Stimulated activated CD8-positive, alpha-beta memory T cell treated with anti-CD3 and anti-CD28 coated beads, Interleukin-2, amount 100 ng/mL, for 48 hours (primary cell): ENCODE measurements at regions not wholly inside any gene's neighbourhood (a gene's known extent, or its start where the extent isn't known, plus 50 kb on each side); places are given as distances from the start of the nearest gene placed in this dataset.

Experiments used
- DNase-seq, 2 donors: peaks; one replicate each; pipeline ENCODE4 v3.0.0-alpha.2; 2020; ENCODE audit warnings: low read depth in 2 of 2

DNA sequence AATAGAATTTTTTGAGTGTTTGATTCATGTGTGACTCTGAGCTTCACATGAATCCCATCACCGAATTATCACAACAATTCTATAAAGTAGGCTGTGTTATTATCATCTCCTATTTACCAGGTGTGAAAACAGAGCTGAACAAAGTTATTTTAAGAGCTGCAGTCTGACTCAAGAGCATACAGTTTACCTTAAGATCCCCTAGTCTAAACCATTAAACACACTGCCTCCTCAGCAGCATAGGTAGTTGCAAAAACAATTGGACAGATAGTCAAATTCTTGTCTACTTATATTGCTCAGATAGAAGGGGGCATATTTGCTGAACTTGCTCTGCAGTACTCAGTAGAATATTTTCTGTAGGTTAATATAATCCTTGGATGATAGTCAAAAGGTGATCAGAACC is 219.8 kb upstream of the ATP2B1 start:
- DNase-seq, result no peak

DNA sequence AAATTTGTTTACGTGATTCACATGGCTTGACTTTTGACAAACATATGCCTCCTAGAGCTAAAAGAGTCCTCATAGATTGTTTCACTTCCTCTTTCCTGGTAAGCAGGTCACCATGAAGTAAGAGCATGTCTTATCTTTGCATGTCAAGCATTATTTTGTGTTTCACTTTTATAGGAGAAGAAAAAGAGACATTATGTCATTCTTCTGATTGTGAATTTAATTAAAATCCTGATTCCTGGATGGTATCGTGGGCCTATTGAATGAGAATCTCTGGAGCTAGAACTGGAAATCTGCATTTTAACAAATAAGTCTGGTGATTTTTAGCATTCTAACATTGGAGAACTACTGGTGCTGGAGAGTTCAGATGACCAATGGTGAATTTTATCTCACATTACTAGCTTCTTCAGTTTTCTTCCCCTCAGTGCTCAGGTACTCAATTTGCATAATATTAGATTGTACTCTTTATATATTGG is 218.6 kb upstream of the ATP2B1 start:
- DNase-seq, result no peak

DNA sequence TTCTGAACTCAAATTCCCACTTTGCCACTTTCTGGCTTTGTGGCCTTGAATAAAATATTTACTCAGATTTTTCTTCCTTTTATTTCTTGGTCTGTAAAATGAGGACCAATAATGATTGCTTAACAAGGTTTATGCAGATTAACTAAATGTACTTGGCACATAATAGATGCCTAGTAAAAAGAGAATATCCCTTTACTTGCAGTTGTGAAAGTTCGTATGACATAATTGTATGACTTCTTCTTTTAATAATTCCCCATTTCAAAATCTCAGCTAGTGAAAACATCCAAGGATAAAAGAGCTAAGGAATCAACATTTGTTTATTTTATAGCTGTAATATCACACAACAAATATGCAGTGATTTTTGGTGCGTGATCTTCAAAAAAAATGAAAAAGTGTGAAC is 215.6 kb upstream of the ATP2B1 start:
- no peak for DNase-seq

DNA sequence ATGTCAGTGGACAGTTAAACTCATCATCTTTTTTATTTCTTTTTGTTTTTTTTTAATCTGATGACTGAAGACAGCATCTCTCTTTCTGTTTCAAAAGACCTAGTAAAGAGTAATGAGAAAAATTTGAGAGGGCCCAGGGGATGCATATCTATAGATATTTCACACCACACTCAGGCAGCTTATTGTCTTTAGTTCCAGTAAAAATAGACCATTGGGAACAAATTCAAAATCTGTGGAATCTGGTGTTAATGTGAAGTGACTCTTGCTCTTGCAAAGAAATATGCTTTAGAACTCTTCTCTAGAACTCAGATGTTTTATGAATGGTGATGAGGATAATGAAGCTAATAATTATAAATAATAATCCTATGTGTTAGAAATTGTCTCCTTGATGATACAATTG is 214.5 kb upstream of the ATP2B1 start:
- DNase-seq, result no peak

DNA sequence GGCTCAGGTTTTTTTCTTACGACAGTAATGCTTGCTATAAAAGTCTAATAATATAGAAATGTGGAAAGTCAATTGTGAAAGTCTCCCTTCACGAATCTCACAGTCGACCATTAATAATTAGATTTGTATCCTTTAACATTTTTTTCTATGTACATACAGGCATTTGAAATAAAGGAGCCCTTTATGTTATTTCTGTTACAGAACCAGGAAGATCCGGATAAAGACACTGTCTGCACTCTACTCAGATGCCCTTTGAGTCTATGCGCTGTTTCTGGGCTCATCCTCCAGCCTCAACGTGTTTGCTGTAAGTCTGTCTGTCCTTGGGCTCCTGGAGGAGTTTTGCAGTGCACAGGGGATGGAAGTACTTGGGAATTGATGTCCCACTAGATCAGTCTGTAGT is 212.2 kb upstream of the ATP2B1 start:
- no peak for DNase-seq

DNA sequence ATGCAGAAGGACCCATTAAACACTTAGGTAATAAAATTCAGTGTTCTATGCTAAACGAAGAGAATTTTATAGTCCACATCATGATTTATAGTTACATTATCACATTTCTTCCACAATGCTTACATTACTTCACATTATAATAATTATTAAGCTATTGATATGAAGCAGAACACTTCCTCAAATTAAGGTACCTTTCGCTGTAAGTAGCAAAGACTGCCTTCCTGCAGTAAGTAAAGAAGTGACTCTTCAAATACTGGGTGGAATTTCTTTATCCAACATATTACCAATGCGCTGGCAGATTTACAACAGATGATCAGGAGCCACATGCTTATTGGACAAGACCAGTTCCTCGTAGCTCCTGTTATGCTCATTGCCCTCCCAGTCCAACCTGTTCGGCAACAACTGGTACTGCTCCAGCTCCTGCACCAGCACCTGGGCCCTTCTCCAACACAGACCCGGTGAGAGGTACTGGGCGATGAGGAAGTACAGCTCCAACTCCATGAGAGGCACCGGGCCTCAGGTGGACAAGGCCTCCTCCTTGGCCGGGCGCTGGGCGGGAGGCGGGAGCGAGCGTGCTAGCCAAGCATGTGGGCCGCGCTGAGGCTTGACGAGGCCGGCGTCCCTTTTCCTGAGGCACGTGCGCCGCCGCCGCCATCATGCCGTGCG is 210.7 kb upstream of the ATP2B1 start:
- DNase-seq, result no peak

DNA sequence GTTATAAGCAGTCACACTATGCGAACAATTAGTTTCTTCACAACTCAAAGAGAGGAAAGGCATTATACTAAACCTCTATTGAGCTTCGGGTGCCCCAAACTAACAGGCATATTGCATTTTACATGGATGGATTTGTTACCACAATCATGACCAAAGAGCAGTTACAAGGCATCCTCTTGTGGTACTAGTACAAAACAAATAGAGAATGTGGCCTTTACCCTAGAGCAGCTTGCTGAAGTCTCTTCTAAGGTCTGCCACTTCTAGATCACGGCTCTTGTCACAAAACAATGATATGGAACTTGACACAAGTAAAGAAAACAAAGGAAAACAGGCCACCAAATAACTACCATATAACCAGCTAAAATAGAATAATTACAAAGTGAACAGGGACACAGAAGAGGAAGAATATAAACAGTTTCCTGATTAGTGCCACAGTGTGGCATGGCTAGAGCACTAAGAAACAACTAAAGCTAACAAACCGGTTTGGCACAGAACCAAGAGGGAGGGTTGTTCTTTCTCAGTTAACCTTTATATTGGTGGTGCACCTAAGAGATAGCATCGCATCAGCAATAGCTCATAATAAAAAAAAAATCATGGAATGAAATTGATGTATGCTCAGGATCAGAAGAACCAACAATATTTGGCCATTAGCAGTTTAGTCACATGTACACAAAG is 209.7 kb upstream of the ATP2B1 start:
- DNase-seq, result no peak

DNA sequence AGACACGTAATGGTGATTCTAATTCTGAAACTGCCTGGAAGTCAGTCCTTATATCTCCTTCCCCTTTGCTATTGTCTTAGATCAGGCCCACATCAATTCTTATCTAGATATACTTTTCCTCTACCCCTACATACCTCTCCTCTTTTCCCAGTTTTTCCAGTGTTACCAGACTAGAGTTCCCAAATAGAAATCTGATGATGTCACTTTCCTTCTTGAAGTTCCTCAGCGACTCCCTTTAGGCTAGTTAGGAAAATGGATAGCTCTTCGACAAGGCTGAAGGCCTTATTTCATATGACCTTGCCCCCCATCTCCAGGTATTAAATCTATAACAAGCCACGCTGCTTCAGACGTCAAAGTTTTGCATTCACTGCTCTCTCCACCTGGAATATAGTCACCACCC is 201.1 kb upstream of the ATP2B1 start:
- no peak for DNase-seq

DNA sequence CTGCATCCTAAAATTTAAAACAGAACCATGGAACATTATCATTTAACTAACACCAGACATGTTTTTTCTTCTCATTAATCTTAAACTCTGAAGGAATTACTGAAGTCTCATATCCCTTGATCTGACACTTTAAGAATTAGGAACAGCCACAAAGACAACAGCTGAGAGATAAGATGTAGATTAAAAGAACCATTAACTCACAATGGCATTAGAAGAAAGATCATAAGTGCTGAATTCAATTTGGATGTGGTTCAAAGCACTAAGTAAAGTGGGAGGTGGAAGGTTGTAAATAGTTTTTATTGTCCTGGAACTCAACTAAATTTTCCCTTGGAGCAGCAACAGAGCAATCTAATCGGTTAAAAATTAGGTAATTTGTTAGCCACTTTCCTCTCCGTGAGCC is 199.0 kb upstream of the ATP2B1 start:
- DNase-seq, result no peak

DNA sequence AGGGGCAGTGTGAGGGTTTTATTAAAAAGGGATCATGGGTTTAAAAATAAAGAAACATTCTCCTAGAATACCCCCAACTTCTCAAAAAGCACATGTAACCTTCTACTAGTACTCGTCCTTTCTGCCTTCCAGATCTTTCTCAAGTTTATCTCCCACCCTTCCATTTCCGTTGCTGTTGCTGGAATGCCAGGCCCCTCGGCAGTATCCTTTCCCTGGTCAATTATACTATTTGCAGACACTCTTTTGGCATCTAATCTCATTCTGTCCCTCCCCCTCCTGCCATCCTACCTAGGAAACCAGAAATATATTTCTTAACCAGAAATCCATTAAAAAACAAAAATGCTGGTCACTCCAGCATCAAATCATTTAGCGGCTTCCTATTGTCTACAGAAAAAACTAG is 198.2 kb upstream of the ATP2B1 start:
- DNase-seq, result no peak

DNA sequence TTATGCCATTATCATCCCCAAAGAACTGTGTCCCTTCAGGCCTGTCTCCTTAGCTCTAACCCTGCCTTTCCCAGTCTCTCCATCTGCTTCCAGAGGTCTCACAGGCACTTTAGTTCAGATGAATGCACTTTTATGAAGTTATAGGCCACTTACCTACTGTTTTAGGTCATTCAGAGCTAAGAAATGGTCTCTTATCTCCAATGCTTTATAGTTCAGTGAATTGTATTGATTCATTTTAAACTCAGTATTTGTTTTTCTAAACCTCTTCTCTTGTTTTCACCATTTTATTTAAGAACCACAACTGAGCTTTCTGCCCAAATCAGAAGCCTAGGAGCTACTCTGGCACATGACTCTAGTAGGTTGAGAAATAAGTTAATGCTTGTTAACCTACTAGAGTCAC is 197.5 kb upstream of the ATP2B1 start:
- DNase-seq, result no peak

DNA sequence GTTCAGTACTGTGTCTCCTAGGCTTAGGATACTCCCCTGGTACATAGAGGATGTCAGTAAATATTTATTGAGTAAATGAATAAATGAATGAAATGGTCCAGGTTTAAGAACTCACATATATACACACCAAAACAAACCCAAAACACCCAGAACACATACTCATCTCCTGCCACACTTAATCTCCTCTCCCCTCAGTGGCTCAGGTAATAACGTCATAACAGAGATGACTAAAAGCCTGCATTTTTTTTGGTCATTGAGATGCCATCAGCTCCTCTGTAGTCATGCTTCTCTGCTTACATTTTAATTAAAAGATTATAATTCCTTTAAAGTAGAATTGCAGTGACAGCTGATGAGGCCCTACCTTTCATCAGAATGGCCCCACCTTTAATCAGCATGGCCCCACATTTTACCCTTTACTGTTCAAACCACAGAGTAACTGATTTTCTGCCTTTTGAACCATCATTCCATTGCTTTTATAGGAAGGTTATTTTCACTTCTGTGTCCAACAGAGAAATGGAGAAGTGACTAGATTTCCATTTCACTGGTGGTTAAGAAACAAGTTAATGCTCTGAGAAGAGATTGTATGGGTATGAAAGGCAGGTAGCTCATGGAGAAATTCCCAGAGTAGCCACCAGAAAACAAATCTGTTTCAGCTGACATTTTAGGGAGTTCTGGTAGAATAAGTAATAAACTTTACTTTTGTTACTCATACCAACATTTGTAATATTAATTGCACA is 193.4 kb upstream of the ATP2B1 start:
- no peak for DNase-seq

DNA sequence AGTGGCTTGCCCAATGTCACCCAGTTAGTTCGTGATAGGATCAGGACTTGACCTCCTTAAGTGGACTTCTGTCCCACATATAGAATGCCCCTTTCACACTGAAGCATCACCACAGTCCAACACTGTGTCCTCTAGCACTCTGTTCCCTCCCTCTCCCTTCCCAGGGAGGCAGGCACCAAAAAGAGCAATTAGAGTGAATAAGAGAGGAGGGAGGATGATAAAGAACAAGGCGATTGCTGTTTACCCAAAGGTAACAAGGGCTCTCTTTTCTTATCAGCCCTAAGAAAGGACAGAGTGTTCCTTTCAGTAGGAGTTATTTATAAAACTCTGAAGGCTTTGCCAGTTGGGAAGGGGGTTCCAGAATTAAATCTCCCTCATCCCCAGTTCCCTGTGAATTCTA is 192.7 kb upstream of the ATP2B1 start:
- no peak for DNase-seq

DNA sequence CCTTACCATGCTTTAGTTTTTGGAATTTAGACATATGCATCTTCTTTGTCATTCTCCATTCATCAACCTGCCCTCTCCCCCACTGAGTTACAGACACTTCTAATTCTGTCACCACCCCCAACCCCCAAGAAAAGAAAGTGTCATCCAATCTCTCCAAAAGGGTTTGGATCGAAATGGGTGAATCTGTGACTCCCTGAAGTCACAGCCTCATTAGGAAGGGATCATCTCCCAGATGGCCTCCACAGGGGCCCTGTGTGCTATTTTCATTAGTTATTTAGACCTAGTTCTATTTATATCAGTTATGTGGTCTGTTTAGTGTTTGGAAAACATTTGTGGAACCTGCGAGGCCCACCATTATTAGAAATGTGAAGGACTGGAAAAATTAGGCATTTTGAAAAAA is 191.0 kb upstream of the ATP2B1 start:
- no peak for DNase-seq

DNA sequence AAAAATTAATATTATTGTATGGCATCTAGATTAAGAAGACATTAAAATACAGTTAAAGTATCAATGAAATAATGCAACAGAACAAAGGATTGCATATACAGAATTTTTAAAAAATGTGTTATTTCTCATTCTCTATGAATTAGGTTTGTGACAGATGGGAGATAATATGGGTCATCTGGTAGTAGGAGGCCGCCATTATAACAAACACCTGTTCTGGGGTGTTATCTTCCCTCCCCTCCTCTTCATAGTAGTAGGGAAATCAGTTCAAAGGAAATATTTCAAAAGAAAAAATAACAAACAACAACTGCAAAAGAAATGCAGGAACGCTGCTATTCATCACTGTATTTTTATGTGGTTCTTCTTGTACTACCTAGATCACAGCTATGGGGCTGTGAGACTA is 187.0 kb upstream of the ATP2B1 start:
- no peak for DNase-seq

DNA sequence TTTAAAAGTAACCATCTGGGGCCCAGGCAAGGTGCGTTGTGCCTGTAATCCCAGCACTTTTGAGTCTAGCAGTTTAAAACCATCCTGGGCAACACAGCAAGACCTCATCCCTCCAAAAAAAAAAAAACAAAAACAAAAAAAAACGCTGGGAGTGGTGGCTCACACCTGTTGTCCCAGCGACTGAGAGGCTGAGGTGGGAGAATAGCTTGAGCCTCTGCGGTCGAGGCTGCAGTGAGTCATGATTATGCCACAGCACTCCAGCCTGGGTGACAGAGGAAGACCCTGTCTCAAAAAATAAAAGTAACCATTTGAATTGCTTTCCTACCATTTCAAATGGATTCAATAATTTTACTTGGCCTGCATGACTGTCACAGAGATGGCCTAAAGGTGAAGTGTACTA is 186.5 kb upstream of the ATP2B1 start:
- no peak for DNase-seq

DNA sequence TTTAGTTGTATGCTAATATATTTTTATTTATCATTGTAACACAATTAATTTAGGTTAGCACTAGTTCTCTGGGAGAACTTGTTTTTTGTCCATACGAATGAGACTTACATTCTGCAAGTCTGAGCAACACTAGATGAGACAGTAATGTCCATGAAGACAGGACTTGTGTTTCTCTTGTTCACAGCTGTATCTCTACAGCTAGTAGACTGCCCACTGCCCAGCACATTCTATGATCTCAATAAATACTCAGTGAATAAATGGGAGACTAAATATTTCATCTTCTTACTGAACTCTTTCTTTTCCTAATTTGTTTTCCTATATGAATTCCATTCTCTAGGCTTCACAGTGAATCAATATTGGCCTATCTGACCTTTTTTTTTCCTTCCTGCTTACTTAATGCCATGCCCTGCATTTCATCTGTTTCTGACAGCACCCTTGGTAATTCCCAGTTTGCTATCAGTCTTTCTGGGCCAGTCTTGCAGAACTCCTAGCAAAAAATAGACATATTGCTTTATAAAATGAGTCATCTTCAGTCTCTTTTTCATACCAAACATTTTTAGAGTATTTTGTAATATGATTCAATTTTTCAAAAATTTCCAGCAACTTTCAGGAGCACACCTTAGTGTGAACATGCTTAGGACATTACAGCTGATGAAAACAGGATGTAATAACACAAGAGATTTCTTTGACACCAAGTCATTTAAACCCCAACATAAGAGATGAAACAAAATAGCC is 185.5 kb upstream of the ATP2B1 start:
- no peak for DNase-seq

DNA sequence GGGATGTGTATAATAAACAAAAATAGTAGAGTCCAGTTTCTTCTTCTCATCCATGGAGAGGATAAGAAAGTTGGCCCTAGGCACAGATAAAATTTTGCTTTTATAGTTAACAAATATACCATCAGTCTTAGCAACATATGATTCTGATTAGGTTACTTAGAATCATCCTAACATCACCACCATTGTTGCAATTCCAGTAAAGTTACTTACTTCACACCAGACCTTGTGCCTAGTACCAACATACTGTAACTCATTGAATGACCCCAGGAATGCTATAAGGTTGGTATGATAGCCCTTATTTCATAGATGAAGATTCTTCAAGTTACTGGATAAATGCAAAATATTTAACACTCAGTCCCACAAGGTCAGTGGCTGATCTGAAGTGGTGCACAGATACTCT is 183.8 kb upstream of the ATP2B1 start:
- DNase-seq, result no peak

DNA sequence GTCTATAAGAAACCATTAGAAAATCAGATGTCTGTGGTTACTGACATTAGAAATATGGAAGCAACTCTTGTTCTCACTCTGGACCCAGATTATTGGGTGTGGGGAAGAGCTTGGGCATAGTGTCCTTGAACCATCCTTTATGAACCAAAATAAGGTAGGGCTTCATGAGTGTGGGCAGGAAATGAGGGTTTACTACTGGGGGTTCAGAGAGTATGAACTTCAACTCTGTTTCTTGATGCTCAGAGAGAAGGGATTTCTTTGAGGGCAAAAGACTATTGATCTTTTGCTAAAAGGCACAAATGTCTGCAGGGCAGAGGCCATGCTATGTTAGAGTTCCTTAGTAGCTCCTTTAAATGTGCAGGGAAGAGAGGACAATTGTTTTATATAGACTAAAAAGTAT is 183.3 kb upstream of the ATP2B1 start:
- DNase-seq, result no peak

DNA sequence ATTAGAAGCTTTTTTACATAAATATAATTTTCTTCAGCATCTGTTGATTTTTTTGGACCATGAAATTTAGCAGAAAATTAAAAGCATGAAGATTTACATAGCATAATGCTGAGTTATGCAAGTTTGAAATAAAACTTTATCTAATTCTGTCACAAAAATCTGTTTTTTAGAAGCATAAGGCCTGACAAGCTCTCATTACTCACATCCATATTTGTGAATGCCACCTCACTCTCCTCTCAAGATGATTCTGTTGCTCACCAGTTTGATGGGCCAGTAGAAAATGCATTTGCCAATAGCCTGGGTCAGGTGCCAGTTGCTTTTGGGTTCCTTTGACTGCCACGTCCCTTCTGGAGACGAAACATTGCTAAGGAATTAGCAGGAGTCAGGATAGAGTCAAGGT is 181.5 kb upstream of the ATP2B1 start:
- DNase-seq, result no peak

DNA sequence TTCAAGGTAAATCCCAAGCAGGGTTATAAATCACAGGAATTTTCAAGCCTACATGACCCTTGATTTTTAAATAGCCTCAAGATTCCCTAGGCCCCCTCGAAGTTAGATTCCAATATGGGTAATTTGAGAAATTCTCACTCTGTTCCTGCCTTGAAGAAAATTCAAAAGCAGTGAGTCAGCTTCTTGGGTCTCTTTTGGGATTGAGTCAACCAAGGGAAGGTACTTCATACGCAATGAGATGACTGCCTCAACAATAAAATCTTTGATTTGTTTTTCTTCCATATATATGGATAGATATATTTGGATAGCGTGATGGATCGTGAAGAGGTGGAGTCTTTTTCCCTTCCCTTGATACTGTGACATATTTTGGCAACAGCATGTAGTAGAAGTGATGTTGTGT is 180.4 kb upstream of the ATP2B1 start:
- no peak for DNase-seq

DNA sequence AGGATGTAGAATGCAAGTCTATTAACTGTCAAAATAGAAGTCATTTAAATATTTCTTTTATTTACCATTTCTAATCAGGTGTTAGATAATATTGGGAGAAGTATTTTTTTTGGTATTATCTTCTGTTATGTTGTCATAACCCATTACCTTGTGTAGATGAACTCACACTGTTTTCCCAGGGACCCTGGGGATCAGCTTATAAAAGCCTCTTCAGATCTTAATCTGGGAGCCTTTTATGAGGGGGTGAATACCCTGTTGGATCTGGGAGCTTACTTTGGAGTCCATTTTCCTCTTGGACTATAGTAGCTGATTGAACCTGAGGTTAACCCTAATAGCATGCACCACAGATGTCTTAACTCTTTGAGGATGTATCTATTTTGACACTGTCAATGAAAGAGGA is 176.3 kb upstream of the ATP2B1 start:
- no peak for DNase-seq
